ENCODE measurements at regions not wholly inside any gene's neighbourhood (a gene's known extent, or its start where the extent isn't known, plus 50 kb on each side); places are given as distances from the start of the nearest gene placed in this dataset.

GRCh38 chr12:115008929-115009328 is 325.0 kb upstream of the TBX3 start (continued):
- TF ChIP-seq SPI1 (IDR thresholded peaks at IDR 0.05; ENCODE audit: borderline replicate concordance, low read depth, low read length) (no peak), NFRKB (IDR thresholded peaks at IDR 0.05; ENCODE audit: low read depth) (no peak)
- TF ChIP-seq, protein P1, sequence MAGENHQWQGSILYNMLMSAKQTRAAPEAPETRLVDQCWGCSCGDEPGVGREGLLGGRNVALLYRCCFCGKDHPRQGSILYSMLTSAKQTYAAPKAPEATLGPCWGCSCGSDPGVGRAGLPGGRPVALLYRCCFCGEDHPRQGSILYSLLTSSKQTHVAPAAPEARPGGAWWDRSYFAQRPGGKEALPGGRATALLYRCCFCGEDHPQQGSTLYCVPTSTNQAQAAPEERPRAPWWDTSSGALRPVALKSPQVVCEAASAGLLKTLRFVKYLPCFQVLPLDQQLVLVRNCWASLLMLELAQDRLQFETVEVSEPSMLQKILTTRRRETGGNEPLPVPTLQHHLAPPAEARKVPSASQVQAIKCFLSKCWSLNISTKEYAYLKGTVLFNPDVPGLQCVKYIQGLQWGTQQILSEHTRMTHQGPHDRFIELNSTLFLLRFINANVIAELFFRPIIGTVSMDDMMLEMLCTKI (IDR thresholded peaks at IDR 0.05; ENCODE audit: partially characterized antibody): no peak

DNA sequence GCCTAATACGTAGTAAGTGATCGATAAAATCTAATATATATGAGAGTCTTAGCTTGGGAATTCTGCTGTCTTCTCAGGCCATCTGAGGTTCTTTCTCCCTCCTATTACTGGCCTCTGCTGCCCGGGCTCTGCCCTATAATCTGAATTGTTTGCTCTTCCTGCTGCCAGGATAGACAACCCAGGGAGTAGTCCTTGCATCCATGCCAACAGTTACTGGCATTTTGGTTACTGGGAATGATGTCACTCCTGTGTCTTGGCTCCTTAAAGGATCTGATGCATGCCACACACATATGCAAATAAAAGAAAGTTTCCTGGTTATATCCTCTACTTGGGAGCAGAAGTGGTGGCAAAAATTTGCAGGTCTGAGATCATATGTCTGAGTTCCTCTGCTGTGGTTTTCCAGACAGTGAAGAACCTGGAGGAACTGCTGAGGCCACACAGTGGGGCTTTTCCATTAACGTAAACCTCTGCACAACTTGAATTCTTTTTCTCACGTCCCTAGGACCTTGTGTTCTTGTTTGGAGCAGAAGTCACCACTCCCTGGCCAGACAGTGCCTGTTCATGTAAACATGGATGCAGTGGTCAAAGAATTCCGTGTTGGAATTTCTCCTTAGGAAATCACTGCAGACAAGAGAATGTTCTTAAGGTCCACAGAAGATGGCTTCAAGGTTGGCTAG is 320.6 kb upstream of the TBX3 start:
- no peak overlapping the region for H3K4me3 ChIP-seq
- no peak overlapping the region for H2AFZ ChIP-seq (ENCODE audit: low read depth, low read length)
- under 1% methylated on average over 6 of the region's 6 CpGs for WGBS (ENCODE audit: insufficient coverage, low coverage, missing lambda C conversion rate)
- no peaks in the 10 kb centered on the region for H3K4me1 ChIP-seq (replicated peaks in 1 of 2; ENCODE audit: control insufficient read depth in 2 of 2, insufficient read depth in 2 of 2, low read length in 2 of 2)
- peaks cover 5% of the 10 kb centered on the region; the same call in 1 of the 2 replicates for H4K20me1 ChIP-seq (replicated peaks; ENCODE audit: control insufficient read depth, insufficient read depth, low read length)
- peaks cover 0 to 23% of the 10 kb centered on the region in 2 experiments; a peak in 2 of 5 replicates for H3K27me3 ChIP-seq (ENCODE audit: control insufficient read depth in 2 of 2, insufficient read depth in 2 of 2, low read length in 2 of 2)
- no peaks in the 10 kb centered on the region for H3K79me2 ChIP-seq (ENCODE audit: control insufficient read depth, insufficient read depth, low read length)
- no peak overlapping the region for H3K4me2 ChIP-seq (ENCODE audit: insufficient read depth, low read length)
- intact Hi-C loops (cut with micrococcal nuclease) (no loop called here), in situ Hi-C loops (cut with MboI) (no loop called here)
- no peak for TF ChIP-seq ESRRA (IDR thresholded peaks at IDR 0.05; ENCODE audit: borderline replicate concordance, low read depth)
- no peak for TF ChIP-seq ZNF24 (IDR thresholded peaks at IDR 0.05)
- TF ChIP-seq ASH1L (IDR thresholded peaks at IDR 0.05; ENCODE audit: borderline replicate concordance, low read depth, partially characterized antibody): no peak
- no peak for TF ChIP-seq KLF10 (CRISPR knock-in tag; IDR thresholded peaks at IDR 0.05)
- TF ChIP-seq, protein P2, sequence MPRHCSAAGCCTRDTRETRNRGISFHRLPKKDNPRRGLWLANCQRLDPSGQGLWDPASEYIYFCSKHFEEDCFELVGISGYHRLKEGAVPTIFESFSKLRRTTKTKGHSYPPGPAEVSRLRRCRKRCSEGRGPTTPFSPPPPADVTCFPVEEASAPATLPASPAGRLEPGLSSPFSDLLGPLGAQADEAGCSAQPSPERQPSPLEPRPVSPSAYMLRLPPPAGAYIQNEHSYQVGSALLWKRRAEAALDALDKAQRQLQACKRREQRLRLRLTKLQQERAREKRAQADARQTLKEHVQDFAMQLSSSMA (CRISPR knock-in tag; IDR thresholded peaks at IDR 0.05): no peak
- TF ChIP-seq ZNF212 (CRISPR knock-in tag; IDR thresholded peaks at IDR 0.05): no peak
- TF ChIP-seq ZKSCAN1 (IDR thresholded peaks at IDR 0.05; ENCODE audit: low read depth, low read length): no peak
- no peak for TF ChIP-seq ZNF140 (CRISPR knock-in tag; IDR thresholded peaks at IDR 0.05)
- TF ChIP-seq CREB1 (IDR thresholded peaks at IDR 0.05): no peak
- TF ChIP-seq CREB1 (CRISPR knock-in tag; IDR thresholded peaks at IDR 0.05): no peak
- H3K27ac ChIP-seq (ENCODE audit: extremely low read depth, low read depth, low read length): no peak overlapping the region
- FAIRE-seq (no peak), DNase-seq (ENCODE audit: extremely low read depth in 1 of 4, low spot score in 3 of 4) (no peak), ATAC-seq (no peak)
- BruUV-seq (replicated peaks): no TSS peak
- H3K9me3 ChIP-seq (replicated peaks; ENCODE audit: control insufficient read depth, insufficient read depth, low read depth, low read length): no peaks in the 10 kb centered on the region
- ChIA-PET POLR2A (no interaction called here), CTCF (ENCODE audit: low intra/inter-chr PET ratio) (no interaction called here)
- H3K36me3 ChIP-seq (ENCODE audit: control insufficient read depth, insufficient read depth, low read length): no peaks in the 10 kb centered on the region
- no peaks in the 10 kb centered on the region for H3K9me1 ChIP-seq (ENCODE audit: control insufficient read depth, insufficient read depth, low read length)
- no peak overlapping the region for H3K9ac ChIP-seq (ENCODE audit: insufficient read depth in 1 of 2, low read depth in 2 of 2, low read length in 2 of 2)

Data from K562 (cell line).